Large intestine (tissue), 3 donors: ENCODE measurements at regions not wholly inside any gene's neighbourhood (a gene's known extent, or its start where the extent isn't known, plus 50 kb on each side); places are given as distances from the start of the nearest gene placed in this dataset.
"Not testable (repeated sequence)": the region's sequence is repeated elsewhere in the genome, so short reads cannot be mapped to it uniquely, and the experiment has no call there.

Experiments
- DNase-seq, 2 donors: peaks; one replicate each; pipeline versions ENCODE4 v3.0.0 to v3.0.0-alpha.2; 2013
- H3K27ac ChIP-seq: one replicate; pipeline ENCODE4 v1.5.1; 2013; ENCODE audit warnings: low read length
- H3K27me3 ChIP-seq: 2 replicates; pipeline ENCODE4 v1.6.1; 2013; ENCODE audit warnings: low read length; ENCODE audit not compliant: control insufficient read depth, insufficient read depth
- H3K36me3 ChIP-seq: 2 replicates; pipeline ENCODE4 v1.6.1; 2013; ENCODE audit warnings: low read length; ENCODE audit not compliant: control insufficient read depth, insufficient read depth
- H3K4me1 ChIP-seq: one replicate; pipeline ENCODE4 v1.6.1; 2013; ENCODE audit warnings: low read length; ENCODE audit not compliant: control insufficient read depth, insufficient read depth
- H3K4me3 ChIP-seq: one replicate; pipeline ENCODE4 v1.5.1; 2013; ENCODE audit warnings: low read length
- H3K9me3 ChIP-seq: one replicate; pipeline ENCODE4 v1.6.1; 2013; ENCODE audit warnings: mild to moderate bottlenecking, low read depth, low read length, moderate library complexity; ENCODE audit not compliant: control insufficient read depth
- WGBS: methylation state at CpG from one replicate; pipeline ENCODE4 v1.1.5; 2013; ENCODE audit warnings: low lambda C conversion rate; ENCODE audit not compliant: insufficient coverage; 5-methylcytosine and 5-hydroxymethylcytosine counted together

- H3K27ac ChIP-seq: no peak overlapping the region
Measured at GRCh38 chr13:56755181-56755935, 385.4 kb upstream of the PRR20A start.

GRCh38 chr13:56763333-56763732 lies 377.4 kb upstream of the PRR20A start:
- not testable (repeated sequence) for H3K36me3 ChIP-seq, H3K27me3 ChIP-seq, H3K27ac ChIP-seq, H3K4me1 ChIP-seq, DNase-seq, H3K9me3 ChIP-seq, H3K4me3 ChIP-seq
- no CpG with 5 or more reads among the region's 1 CpG for WGBS

More at GRCh38 chr13:56755181-56755935, 385.4 kb upstream of the PRR20A start:
- Histone ChIP-seq H3K36me3 (no peaks in the 10 kb centered on the region), H3K4me3 (no peak overlapping the region), H3K9me3 (no peaks in the 10 kb centered on the region), H3K27me3 (no peaks in the 10 kb centered on the region), H3K4me1 (no peaks in the 10 kb centered on the region)
- peak; percentile 1 to 4 for DNase-seq
- 76% methylated on average over 2 of the region's 3 CpGs for WGBS

GRCh38 chr13:56773148-56773547 lies 367.6 kb upstream of the PRR20A start:
- no CpG with 5 or more reads among the region's 4 CpGs for WGBS
- Histone ChIP-seq H3K4me1 (no peaks in the 10 kb centered on the region), H3K27ac (no peak overlapping the region), H3K27me3 (no peaks in the 10 kb centered on the region), H3K36me3 (no peaks in the 10 kb centered on the region), H3K4me3 (no peak overlapping the region), H3K9me3 (no peaks in the 10 kb centered on the region)
- no peak for DNase-seq

- Histone ChIP-seq H3K27ac (no peak overlapping the region), H3K4me3 (no peak overlapping the region), H3K36me3 (no peaks in the 10 kb centered on the region), H3K27me3 (no peaks in the 10 kb centered on the region), H3K4me1 (no peaks in the 10 kb centered on the region), H3K9me3 (peaks cover 3% of the 10 kb centered on the region)
- WGBS: 60% methylated on average over 1 of the region's 2 CpGs
- DNase-seq: no peak
Measured at GRCh38 chr13:56789527-56789926, 351.2 kb upstream of the PRR20A start.

GRCh38 chr13:56837161-56837560 lies 303.6 kb upstream of the PRR20A start:
- H3K4me3 ChIP-seq: no peak overlapping the region
- WGBS: 100% methylated on average over 1 of the region's 2 CpGs
- no peaks in the 10 kb centered on the region for H3K4me1 ChIP-seq
- DNase-seq: no peak
- H3K36me3 ChIP-seq: no peaks in the 10 kb centered on the region
- H3K27ac ChIP-seq: no peak overlapping the region
- H3K27me3 ChIP-seq: no peaks in the 10 kb centered on the region
- no peaks in the 10 kb centered on the region for H3K9me3 ChIP-seq

GRCh38 chr13:56850852-56851251 lies 289.9 kb upstream of the PRR20A start:
- WGBS: 90% methylated on average over 1 of the region's 2 CpGs
- no peak for DNase-seq
- Histone ChIP-seq H3K4me3 (no peak overlapping the region), H3K27me3 (no peaks in the 10 kb centered on the region), H3K36me3 (no peaks in the 10 kb centered on the region), H3K27ac (no peak overlapping the region), H3K4me1 (no peaks in the 10 kb centered on the region), H3K9me3 (no peaks in the 10 kb centered on the region)

GRCh38 chr13:56861476-56861875 lies 279.2 kb upstream of the PRR20A start:
- Histone ChIP-seq H3K9me3 (no peaks in the 10 kb centered on the region), H3K27ac (no peak overlapping the region), H3K36me3 (no peaks in the 10 kb centered on the region), H3K27me3 (no peaks in the 10 kb centered on the region), H3K4me1 (no peaks in the 10 kb centered on the region), H3K4me3 (no peak overlapping the region)
- WGBS: 44% methylated on average over 2 of the region's 2 CpGs
- DNase-seq: no peak

- no peak overlapping the region for H3K27ac ChIP-seq
- no peak overlapping the region for H3K4me3 ChIP-seq
- H3K4me1 ChIP-seq: no peaks in the 10 kb centered on the region
- WGBS: no CpG with 5 or more reads among the region's 2 CpGs
- H3K36me3 ChIP-seq: no peaks in the 10 kb centered on the region
- no peaks in the 10 kb centered on the region for H3K9me3 ChIP-seq
- no peaks in the 10 kb centered on the region for H3K27me3 ChIP-seq
- no peak for DNase-seq
Measured at GRCh38 chr13:56864451-56864850, 276.3 kb upstream of the PRR20A start.

- Histone ChIP-seq H3K4me3 (no peak overlapping the region), H3K36me3 (no peaks in the 10 kb centered on the region), H3K4me1 (no peaks in the 10 kb centered on the region), H3K9me3 (no peaks in the 10 kb centered on the region), H3K27ac (no peak overlapping the region), H3K27me3 (no peaks in the 10 kb centered on the region)
- DNase-seq: no peak
- WGBS: no CpG with 5 or more reads among the region's 1 CpG
Measured at GRCh38 chr13:56865416-56865815, 275.3 kb upstream of the PRR20A start.

- H3K9me3 ChIP-seq: no peaks in the 10 kb centered on the region
- H3K27ac ChIP-seq: no peak overlapping the region
- no CpG with 5 or more reads among the region's 4 CpGs for WGBS
- H3K27me3 ChIP-seq: no peaks in the 10 kb centered on the region
- no peaks in the 10 kb centered on the region for H3K36me3 ChIP-seq
- H3K4me1 ChIP-seq: no peaks in the 10 kb centered on the region
- DNase-seq: no peak
- H3K4me3 ChIP-seq: no peak overlapping the region
Measured at GRCh38 chr13:56869671-56870070, 271.0 kb upstream of the PRR20A start.

GRCh38 chr13:56886398-56886797 lies 254.3 kb upstream of the PRR20A start:
- Histone ChIP-seq H3K27me3 (no peaks in the 10 kb centered on the region), H3K27ac (no peak overlapping the region), H3K4me3 (no peak overlapping the region), H3K9me3 (no peaks in the 10 kb centered on the region), H3K4me1 (no peaks in the 10 kb centered on the region), H3K36me3 (no peaks in the 10 kb centered on the region)
- no CpG with 5 or more reads among the region's 10 CpGs for WGBS
- DNase-seq: no peak
